Transverse colon (tissue), 4 donors: ENCODE measurements at regions not wholly inside any gene's neighbourhood (a gene's known extent, or its start where the extent isn't known, plus 50 kb on each side); places are given as distances from the start of the nearest gene placed in this dataset.
"Not testable (repeated sequence)": the region's sequence is repeated elsewhere in the genome, so short reads cannot be mapped to it uniquely, and the experiment has no call there.

Experiments used
- DNase-seq: peaks from one replicate; pipeline ENCODE4 v3.0.0-alpha.2; 2019
- H3K27ac ChIP-seq, 4 donors: fragments of 200-600 bp; sonication (generic); 2 replicates each; pipeline ENCODE4 v1.5.1; 2016 to 2018; ENCODE audit warnings: inconsistent platforms in 4 of 4
- H3K27me3 ChIP-seq: fragments of 200-600 bp; sonication (generic); 2 replicates; pipeline ENCODE4 v1.5.1; 2017; ENCODE audit warnings: inconsistent platforms
- H3K36me3 ChIP-seq, 4 donors: fragments of 200-600 bp; sonication (generic); 2 replicates each; pipeline ENCODE4 v1.5.1; 2017 to 2019; ENCODE audit warnings: inconsistent platforms in 4 of 4
- H3K4me1 ChIP-seq, 4 donors: fragments of 200-600 bp; sonication (generic); 2 replicates each; pipeline ENCODE4 v1.5.1; 2017 to 2020; ENCODE audit warnings: inconsistent platforms in 4 of 4
- H3K4me3 ChIP-seq, 4 donors: fragments of 200-600 bp; sonication (generic); 1 replicate in 1 of 4; 2 replicates in 3 of 4; pipeline versions ENCODE4 v1.5.1 to v1.6.1; 2017 to 2019; ENCODE audit warnings: inconsistent platforms in 4 of 4
- H3K9me3 ChIP-seq, 2 donors: fragments of 200-600 bp; sonication (generic); 2 replicates each; pipeline ENCODE4 v1.5.1; 2017 to 2019; ENCODE audit warnings: inconsistent platforms in 2 of 2
- CTCF ChIP-seq, 5 experiments: fragments of 200-600 bp in 3 of 5; fragments of 450-650 bp in 2 of 5; sonication (generic) in 3 of 5; IDR thresholded peaks; 1 replicate in 2 of 5; 2 replicates in 3 of 5; pipeline ENCODE4 v1.5.1; 2016 to 2017; ENCODE audit warnings: antibody characterized with exemption in 5 of 5, inconsistent platforms in 3 of 5, mild to moderate bottlenecking in 2 of 5, moderate library complexity in 1 of 5
- EP300 ChIP-seq: sonication (generic); formaldehyde crosslinking; IDR thresholded peaks from one replicate; pipeline ENCODE4 v1.6.1; 2017; ENCODE audit warnings: antibody characterized with exemption, low read depth
- POLR2A ChIP-seq: fragments of 450-650 bp; IDR thresholded peaks from one replicate; pipeline ENCODE4 v1.6.1; 2016; ENCODE audit warnings: antibody characterized with exemption, mild to moderate bottlenecking, moderate library complexity
- POLR2AphosphoS5 ChIP-seq, 3 donors: sonication (generic); formaldehyde crosslinking; IDR thresholded peaks; one replicate each; pipeline ENCODE4 v1.6.1; 2016; ENCODE audit warnings: antibody characterized with exemption in 3 of 3
- WGBS, 2 donors: methylation state at CpG; one replicate each; pipeline ENCODE4 v1.1.5; 2018; ENCODE audit warnings: low coverage in 1 of 2; 5-methylcytosine and 5-hydroxymethylcytosine counted together
- in situ Hi-C, 4 donors: fragments of 200-750 bp; cut with MboI; loops; one replicate each; pipeline versions ENCODE4 v1.15.0 to v1.15.1; 2017; ENCODE audit warnings: low sequenced_read_pairs in 3 of 4, low pct_ligation_motif_present in 1 of 4, low pct_unique_long_range_greater_than_20kb in 1 of 4
- intact Hi-C: fragments of 100-400 bp; cut with DNase I; formaldehyde crosslinking; loops from one replicate; pipeline ENCODE4 v1.15.1; 2023; ENCODE audit warnings: low total_unique reads

GRCh38 chr7:104956753-104957450, 57.1 kb upstream of the KMT2E start:
- 42 to 43% methylated on average over 4 of the region's 4 CpGs for WGBS, 2 donors
- H3K36me3 ChIP-seq, result no peaks in the 10 kb centered on the region
- H3K9me3 ChIP-seq, result no peaks in the 10 kb centered on the region
- intact Hi-C loops (no loop called here), in situ Hi-C loops (no loop called here)
- H3K4me1 ChIP-seq, result peaks cover 10 to 61% (median 15%) of the 10 kb centered on the region in 4 donors
- no peak overlapping the region for H3K4me3 ChIP-seq
- peak overlapping the region; percentile 52 to 79 (median 70) for H3K27ac ChIP-seq
- TF ChIP-seq EP300 (no peak), POLR2AphosphoS5 (IDR thresholded peaks at IDR 0.05) (peak in 2 of 3 donors; percentile 51 to 55)
- DNase-seq, result no peak
- H3K27me3 ChIP-seq, result no peaks in the 10 kb centered on the region

- Histone ChIP-seq H3K4me3 (no peak overlapping the region), H3K27ac (peak overlapping the region; percentile 52 to 79 (median 70)), H3K9me3 (no peaks in the 10 kb centered on the region), H3K36me3 (no peaks in the 10 kb centered on the region), H3K4me1 (peaks cover 15 to 76% (median 16%) of the 10 kb centered on the region in 4 donors), H3K27me3 (no peaks in the 10 kb centered on the region)
- no peak for DNase-seq
- TF ChIP-seq EP300, result no peak
- in situ Hi-C loops, result no loop called here
- intact Hi-C loops, result no loop called here
- WGBS, 2 donors, result 38 to 64% methylated on average over 2 to 3 of the region's 3 CpGs
These were observed 55.6 kb upstream of the KMT2E start for GRCh38 chr7:104958371-104958865.

- in situ Hi-C loops, DNase-seq, H3K36me3 ChIP-seq, H3K4me3 ChIP-seq, H3K9me3 ChIP-seq, H3K27me3 ChIP-seq, intact Hi-C loops: not testable (repeated sequence)
- Histone ChIP-seq H3K27ac (peak overlapping the region in 2 of 4 donors; percentile 52 to 79), H3K4me1 (peaks cover 15 to 86% (median 23%) of the 10 kb centered on the region in 4 donors)
- 30 to 33% methylated on average over 2 of the region's 2 CpGs for WGBS, 2 donors
These were observed 54.5 kb upstream of the KMT2E start for GRCh38 chr7:104959483-104959882.

- in situ Hi-C loops (no loop called here), intact Hi-C loops (no loop called here)
- DNase-seq, result no peak
- peaks cover 15 to 79% (median 23%) of the 10 kb centered on the region in 4 donors for H3K4me1 ChIP-seq
- H3K4me3 ChIP-seq, result no peak overlapping the region
- WGBS, 2 donors, result 78 to 79% methylated on average over 2 of the region's 2 CpGs
- H3K27me3 ChIP-seq, result no peaks in the 10 kb centered on the region
- peak overlapping the region; percentile 48 to 71 (median 56) for H3K27ac ChIP-seq
- H3K36me3 ChIP-seq, result no peaks in the 10 kb centered on the region
- peak in 1 of 3 donors; percentile 12 for TF ChIP-seq POLR2AphosphoS5 (IDR thresholded peaks at IDR 0.05)
- TF ChIP-seq CTCF (IDR thresholded peaks at IDR 0.05), result no peak
- H3K9me3 ChIP-seq, result no peaks in the 10 kb centered on the region
These were observed 53.1 kb upstream of the KMT2E start for GRCh38 chr7:104960741-104961448.

GRCh38 chr7:104961821-104962220, 52.2 kb upstream of the KMT2E start:
- Histone ChIP-seq H3K36me3 (no peaks in the 10 kb centered on the region), H3K27ac (peak overlapping the region; percentile 48 to 71 (median 56)), H3K27me3 (no peaks in the 10 kb centered on the region), H3K4me3 (no peak overlapping the region), H3K9me3 (no peaks in the 10 kb centered on the region), H3K4me1 (peaks cover 15 to 70% (median 23%) of the 10 kb centered on the region in 4 donors)
- in situ Hi-C loops (no loop called here), intact Hi-C loops (no loop called here)
- 92% methylated on average over 6 of the region's 6 CpGs; no CpG with 5 or more reads in 1 of the 2 donors for WGBS, 2 donors
- DNase-seq, result no peak
- TF ChIP-seq POLR2A, result no peak
- no peak for TF ChIP-seq EP300
- no peak for TF ChIP-seq CTCF (IDR thresholded peaks at IDR 0.05)
- no peak for TF ChIP-seq POLR2AphosphoS5 (IDR thresholded peaks at IDR 0.05)
